T-helper 1 cell treated with Interleukin-12 subunit alpha and Interleukin-12 subunit beta and Interleukin-4 antibody, amounts not matched to agents 30 ng/mL and 1 ng/mL, for 36 hours (primary cell): ENCODE measurements at regions not wholly inside any gene's neighbourhood (a gene's known extent, or its start where the extent isn't known, plus 50 kb on each side); places are given as distances from the start of the nearest gene placed in this dataset.
"Not testable (repeated sequence)": the region's sequence is repeated elsewhere in the genome, so short reads cannot be mapped to it uniquely, and the experiment has no call there.

Experiments used
- intact Hi-C: fragments of 100-400 bp; cut with micrococcal nuclease; formaldehyde crosslinking; loops from one replicate; pipeline ENCODE4 v1.15.1; 2024

- intact Hi-C loops: no loop called here
Measured at GRCh38 chr15:89026167-89026566, 62.1 kb upstream of the ABHD2 start.

- intact Hi-C loops: no loop called here
Measured at GRCh38 chr15:89028036-89028435, 60.2 kb upstream of the ABHD2 start.

- intact Hi-C loops: no loop called here
Measured at GRCh38 chr15:89030311-89030710, 57.9 kb upstream of the ABHD2 start.

GRCh38 chr15:89031637-89032285 is 56.5 kb upstream of the ABHD2 start:
- intact Hi-C loops: not testable (repeated sequence)

GRCh38 chr15:89034305-89034704 is 54.0 kb upstream of the ABHD2 start:
- intact Hi-C loops: no loop called here

- intact Hi-C loops: no loop called here
Measured at GRCh38 chr15:89035150-89035549, 53.1 kb upstream of the ABHD2 start.

GRCh38 chr15:89035658-89036057 is 52.6 kb upstream of the ABHD2 start:
- intact Hi-C loops: no loop called here

GRCh38 chr15:89038146-89038545 is 50.1 kb upstream of the ABHD2 start:
- intact Hi-C loops: no loop called here
